ENCODE measurements at regions not wholly inside any gene's neighbourhood (a gene's known extent, or its start where the extent isn't known, plus 50 kb on each side); places are given as distances from the start of the nearest gene placed in this dataset.
"Not testable (repeated sequence)": the region's sequence is repeated elsewhere in the genome, so short reads cannot be mapped to it uniquely, and the experiment has no call there.

DNA sequence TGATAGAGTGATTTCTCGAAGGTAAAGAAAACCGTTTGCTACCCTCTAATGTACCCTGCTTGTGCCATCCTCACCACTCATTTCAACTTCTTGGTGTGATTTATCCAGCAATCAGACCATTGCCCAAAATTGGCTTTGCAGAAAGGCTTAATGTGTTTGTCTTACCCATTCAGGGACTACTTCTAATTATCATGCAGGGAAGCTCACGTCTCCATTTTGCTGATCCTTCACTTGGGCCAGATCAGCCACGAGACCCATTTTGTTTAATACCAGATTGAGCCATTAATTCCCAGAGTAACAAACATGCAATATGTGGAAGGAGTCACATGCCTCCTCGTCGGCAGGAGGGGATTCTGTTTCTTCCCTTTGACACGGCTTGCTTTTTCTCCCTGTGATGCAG is 51.1 kb upstream of the CRY1 start:
- DNase-seq (ENCODE audit: low read depth in 4 of 4, low spot score in 2 of 4), result no peak

DNA sequence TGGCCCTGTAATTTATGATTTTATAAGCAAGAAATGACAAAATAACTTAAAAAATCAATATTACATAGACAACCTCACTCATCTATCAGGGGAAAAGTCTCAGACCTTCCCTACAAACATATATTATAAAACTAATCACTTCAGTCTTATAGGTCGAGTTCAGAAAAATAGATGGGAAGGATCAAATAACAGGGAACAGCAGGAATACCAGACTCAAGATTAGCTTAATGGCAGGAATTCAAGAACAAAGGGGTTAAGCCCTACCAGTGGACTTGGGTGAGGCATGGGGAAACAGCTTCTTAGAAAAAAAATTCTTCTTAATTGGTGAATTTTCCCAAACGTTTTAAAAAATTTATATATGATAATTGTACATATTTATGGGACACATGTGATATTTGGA is 51.6 kb upstream of the CRY1 start:
- no peak for DNase-seq (ENCODE audit: low read depth in 4 of 4, low spot score in 2 of 4)

DNA sequence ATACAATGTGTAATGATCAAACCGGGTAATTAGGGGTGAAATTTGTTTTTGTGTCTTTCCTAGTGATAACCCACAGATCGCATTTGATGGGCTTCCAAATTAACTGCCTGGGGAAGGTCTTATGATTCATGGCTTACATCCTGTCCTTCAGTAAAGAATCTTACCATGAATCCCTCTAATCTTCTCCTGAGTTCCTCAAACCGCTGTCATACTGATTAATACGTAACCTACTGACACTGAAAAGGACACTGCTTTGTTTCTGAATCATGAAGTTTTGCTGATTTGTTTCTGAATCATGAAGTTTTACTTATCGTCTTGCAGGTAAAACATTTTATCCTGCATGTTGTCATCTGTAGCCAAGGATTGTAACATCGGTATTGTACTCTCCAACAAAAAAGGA is 52.0 kb upstream of the CRY1 start:
- DNase-seq (ENCODE audit: low read depth in 4 of 4, low spot score in 2 of 4), result no peak

DNA sequence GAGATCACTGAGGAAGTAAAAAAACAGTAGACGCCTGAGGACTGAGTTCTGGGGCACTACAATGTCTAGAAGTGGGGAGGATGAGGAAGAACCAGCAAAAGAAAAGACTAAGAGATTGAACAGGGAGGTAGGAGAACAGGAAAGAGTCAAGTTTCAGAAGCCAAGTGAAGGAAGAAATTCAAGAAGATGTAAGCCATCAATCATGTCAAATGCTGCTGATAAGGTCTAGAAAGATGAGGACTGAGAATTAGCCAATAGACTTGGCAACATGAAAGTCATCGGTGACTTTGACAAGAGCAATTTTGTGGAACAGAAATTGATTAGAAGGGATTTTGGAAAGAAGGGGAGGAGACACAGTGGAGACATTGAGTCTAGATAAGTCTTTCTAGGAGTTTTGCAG is 54.8 kb upstream of the CRY1 start:
- no peak for DNase-seq (ENCODE audit: low read depth in 4 of 4, low spot score in 2 of 4)

DNA sequence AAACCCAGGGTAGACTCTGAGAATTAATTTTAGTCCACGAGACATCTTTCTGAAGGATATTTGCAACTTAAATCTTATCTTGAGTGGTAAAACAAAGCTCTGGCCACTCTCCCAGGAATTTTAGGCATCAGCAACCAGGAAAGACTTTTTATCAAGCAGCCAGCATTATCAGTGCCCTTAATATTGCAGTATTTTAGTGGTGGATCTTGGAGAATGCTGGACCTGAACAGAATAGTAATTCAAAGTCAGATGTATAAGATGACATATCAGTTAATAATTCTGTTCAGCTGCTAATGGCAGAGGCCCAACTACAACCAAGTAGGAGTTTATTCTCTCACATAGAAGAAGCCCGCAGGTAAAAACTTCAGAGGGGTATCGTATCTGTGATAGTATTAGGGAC is 59.0 kb upstream of the CRY1 start:
- no peak for DNase-seq (ENCODE audit: low read depth in 4 of 4, low spot score in 2 of 4)

DNA sequence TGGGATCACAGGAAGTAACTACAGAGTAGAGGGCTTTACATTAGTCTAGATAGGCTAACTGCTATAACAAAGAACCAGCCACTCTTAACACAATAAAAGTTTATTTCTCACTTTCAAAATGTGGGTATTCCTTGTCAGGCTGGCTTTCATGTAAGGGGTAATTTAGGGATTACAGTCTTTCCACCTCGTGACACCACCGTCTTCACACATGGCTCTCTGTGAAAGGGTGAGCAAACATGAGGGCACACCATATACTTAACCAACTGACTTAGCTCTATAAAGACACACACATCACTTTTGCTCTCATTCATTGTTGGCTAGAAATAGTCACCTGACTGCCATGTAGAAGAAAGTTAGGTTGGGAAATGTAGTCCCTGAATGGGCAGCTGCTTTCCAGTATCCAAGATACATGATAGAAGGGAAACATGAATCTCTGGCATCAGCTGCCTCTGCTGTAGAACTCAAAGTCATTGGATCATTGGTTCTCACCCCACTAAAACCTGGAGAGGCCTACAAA is 66.1 kb upstream of the CRY1 start:
- DNase-seq (ENCODE audit: low read depth in 4 of 4, low spot score in 2 of 4), result no peak

DNA sequence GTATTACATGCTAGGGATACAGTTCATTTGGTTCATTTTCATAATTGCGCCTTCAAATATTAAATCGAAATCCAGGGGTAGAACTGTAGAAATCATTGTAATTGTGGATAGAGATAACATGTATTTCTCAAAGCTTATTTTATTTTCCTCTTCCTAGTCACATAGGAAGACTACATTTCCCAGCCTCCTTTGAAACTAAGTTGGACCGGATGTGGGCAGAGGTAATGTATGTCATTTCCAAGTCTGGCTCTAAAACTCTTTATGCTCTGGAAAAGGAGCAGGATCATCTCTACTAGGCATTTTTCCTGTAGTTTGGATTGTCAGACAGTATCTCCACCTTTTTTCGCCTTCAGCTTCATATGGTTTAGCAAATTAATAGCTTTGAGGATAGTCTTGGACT is 70.1 kb upstream of the CRY1 start:
- DNase-seq (ENCODE audit: low read depth in 4 of 4, low spot score in 2 of 4), result no peak

DNA sequence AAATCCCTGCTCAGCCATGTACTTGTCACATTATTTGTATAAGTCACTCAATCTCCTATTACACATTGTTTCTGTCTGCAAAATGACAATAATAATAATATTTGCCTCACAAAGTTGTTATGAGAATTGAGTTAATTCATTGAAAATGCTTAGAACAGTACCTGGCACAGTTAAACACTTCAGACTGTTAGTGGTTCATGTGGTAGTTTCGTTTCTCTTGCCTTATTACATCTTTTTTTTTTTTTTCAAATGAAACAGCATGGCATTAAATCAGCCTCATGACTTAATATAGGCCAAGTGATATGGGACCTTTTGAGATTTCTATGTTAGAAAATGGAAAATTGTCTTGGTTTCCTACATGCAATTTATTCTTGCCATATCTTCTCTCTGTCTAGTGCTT is 71.0 kb upstream of the CRY1 start:
- no peak for DNase-seq (ENCODE audit: low read depth in 4 of 4, low spot score in 2 of 4)

DNA sequence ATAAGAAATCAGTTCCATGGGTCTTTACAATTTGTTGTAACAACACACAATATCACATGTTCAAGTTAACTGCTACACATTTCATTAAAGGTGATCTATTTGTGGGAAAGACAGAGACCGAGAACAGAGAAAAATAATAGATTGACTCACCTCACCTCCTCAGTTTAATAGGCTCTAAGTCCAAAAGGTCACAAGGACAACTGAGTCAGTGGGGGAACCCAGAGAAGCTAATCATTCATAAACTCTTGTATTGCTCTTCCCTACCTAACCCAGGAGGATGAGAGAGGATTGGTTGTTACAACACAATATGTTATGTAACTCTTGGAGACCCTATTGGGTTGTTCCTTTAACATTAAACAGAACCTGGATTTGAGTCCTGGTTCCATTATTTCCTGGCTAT is 72.2 kb upstream of the CRY1 start:
- no peak for DNase-seq (ENCODE audit: low read depth in 4 of 4, low spot score in 2 of 4)

DNA sequence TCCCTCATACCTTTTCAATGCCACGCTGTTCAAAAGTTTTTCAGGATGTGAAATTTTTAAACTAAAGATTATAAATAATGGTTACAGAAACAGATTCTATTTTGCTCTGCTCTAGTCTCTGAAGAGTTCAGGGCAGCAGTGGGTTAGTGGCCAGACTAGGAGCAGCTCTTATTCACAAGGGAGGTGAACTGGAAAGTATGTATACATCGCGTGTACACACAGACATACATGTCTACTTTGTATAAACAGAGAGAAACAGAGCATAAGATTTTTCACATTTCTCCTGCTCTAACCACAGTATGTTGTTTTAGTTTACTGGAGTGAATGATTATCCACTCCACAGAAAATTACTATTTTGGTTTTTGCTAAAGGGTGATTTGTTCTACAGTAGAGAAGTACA is 74.4 kb upstream of the CRY1 start:
- DNase-seq (ENCODE audit: low read depth in 4 of 4, low spot score in 2 of 4), result no peak

DNA sequence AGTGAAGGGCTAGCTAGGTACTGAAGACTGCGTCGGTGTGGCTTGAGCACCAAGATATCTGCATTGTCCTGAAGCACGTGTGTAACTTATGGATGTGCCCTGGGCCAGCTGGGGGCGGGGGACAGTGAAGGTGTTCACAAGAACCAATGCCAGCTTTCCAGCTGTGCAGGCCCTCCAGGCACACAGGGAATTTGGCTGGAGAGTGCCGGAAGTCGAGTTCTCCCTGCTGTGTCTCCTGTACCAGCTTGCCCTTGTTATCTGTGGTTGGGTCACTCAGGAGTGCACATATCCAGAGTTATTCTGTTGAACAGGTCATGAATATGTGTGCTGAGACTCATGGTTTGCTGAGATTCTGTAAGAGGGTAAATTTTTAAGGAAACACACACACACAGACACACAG is 75.9 kb upstream of the CRY1 start:
- no peak for DNase-seq (ENCODE audit: low read depth in 4 of 4, low spot score in 2 of 4)

DNA sequence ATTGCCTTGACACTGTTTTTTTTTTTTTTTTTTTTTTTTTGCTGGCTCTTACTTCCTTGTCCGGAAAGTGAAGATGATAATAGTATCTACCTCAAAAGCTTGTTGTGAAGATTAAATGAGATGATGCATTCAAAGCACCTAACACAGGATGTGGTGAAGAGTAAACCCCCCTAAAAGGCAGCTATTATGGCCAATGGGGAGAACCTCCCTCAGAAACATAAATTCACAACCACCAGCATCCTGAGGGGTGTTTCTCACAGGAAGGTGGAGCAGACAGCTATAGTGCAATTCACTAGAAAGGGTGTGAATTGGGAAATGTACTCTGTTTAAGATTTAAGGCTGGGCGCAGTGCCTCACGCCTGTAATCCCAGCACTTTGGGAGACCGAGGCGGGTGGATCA is 85.4 kb upstream of the CRY1 start:
- DNase-seq (ENCODE audit: low read depth in 4 of 4, low spot score in 2 of 4), result no peak

DNA sequence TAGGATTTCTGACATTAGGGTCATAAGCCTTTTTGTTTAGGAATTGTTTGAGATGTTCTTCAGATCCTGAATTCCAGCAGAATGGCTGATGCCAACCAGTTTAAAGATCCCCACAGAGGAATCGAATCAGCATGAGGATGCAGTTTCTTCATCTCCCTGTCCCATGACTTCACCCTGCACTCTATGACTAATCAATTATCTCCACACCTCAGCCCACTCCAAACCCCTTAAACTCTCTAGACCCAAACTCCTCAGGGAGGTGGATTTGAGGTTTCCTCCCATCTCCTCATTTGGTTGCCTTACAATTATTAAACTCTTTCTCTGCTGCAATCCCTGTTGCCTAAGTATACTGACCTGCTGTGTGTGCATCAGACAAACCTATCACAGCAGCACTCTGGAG is 86.5 kb upstream of the CRY1 start:
- DNase-seq (ENCODE audit: low read depth in 4 of 4, low spot score in 2 of 4), result no peak

DNA sequence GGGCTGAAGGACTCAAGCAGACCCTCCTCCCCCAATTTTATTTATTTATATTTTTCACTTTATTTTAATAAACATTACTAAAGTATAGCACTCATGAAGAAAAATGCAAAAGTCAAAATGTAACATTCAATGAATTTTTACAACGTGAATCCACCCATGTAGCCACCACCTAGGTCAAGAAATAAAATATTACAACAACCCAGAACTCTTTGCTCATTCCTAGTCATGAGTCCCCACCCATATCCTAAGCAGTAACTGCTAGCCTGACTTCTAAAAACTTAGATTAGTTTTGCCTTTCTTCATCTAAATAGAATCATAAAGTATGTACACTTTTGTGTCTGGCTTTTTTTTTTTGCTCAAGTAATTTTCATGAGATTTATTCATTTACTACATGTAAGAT is 86.9 kb upstream of the CRY1 start:
- DNase-seq (ENCODE audit: low read depth in 4 of 4, low spot score in 2 of 4), result no peak

DNA sequence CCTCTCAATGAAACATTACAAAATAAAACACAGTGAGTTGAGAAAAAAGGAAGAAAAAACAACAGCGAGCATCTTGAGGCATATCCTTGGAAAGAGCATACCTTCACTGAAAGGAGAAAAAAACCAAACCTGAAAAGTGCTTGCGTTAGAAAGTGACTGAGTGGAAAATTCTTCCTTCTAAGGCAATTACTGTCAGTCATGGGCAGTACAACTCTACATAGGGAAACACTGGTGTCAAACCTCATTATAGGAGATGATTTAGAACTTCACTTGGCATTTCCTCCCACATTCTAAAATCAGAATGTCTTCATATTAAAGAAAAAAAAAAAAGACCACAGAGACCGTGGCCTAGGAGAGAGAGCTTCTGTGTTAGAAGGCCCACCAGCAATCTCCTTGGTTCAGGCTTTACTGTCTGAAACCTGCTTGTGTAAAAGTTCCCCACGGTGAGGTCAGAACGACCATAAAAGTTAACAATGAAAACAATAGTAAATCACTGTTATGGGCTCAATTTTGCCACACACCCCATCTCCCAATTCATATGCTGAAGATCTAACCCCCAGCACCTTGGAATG is 91.1 kb upstream of the CRY1 start:
- DNase-seq (ENCODE audit: low read depth in 4 of 4, low spot score in 2 of 4), result no peak

DNA sequence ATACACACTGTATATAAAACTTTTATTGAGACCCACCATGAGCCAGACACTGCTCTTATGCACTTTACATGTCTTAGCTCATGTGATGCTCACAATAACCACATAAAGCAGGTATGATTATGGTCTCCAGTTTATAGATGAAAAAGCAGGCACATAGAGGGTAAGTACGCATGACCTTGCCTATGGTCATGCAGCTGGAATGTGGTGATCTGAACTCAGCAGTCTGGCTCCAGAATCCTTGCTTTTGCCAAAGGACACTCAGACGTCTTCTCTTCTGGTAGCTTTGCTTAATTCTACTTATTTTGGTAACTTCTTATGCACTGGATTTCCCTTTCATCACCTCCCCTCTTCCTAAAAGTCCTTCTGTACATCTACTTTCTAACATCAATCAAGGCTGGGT is 103.3 kb upstream of the CRY1 start:
- no peak for DNase-seq (ENCODE audit: low read depth in 4 of 4, low spot score in 2 of 4)

DNA sequence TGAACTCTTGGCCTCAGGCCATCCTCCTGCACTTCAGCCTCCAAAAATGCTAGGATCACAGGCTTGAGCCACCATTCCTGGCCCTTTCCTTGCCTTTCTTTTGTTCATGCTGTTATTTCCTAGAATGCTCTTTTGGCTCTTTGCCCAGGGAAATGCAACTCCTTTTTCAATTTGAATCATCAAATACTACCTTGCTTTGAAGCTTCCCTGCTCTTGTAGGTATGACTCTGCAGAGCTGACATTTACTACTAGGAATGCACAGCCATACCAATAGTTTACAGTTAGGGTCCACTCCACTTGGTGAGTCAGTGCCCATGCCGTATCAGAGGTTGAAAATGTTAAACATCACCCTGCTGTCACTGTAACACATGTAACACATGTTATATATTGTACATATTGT is 107.0 kb upstream of the CRY1 start:
- DNase-seq (ENCODE audit: low read depth in 4 of 4, low spot score in 2 of 4), result no peak

DNA sequence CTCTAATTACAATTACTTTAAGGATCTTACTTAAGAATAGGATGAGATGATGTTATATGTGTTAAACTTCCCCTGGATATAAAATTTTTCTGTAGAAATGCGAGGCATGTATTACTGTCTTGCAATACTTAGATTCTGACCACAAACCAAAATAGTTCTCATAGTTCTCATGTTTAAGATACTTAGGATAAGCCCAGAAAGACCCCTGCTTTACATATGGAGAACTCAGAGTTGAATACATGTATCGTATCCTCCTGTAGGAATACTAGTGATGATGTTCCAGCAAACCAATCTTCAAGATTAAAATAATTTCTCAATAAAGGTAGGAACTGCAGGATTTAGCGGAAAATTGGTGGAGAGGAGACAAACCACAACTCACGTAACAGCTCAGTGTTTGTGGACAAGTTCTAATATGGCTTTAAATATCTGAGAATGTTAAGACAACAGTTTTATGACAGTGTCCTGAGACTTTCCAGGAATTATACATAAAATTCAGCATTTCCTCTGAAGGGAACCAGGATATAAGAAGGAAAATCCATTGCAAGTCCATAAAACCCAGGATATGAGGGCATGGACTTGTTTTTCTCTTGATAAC is 114.7 kb upstream of the CRY1 start:
- DNase-seq (ENCODE audit: low read depth in 4 of 4, low spot score in 2 of 4), result no peak

DNA sequence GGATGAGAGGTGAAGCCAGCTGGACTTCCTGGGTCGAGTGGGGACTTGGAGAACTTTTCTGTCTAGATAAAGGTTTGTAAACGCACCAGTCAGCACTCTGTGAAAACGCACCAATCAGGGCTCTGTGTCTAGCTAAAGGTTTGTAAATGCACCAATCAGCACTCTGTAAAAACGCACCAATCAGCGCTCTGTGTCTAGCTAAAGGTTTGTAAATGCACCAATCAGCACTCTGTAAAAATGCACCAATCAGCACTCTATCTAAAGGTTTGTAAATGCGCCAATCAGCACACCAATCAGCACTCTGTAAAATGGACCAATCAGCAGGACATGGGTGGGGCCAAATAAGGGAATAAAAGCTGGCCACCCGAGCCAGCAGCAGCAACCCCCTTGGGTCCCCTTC is 116.4 kb upstream of the CRY1 start:
- DNase-seq (ENCODE audit: low read depth in 4 of 4, low spot score in 2 of 4), result not testable (repeated sequence)

DNA sequence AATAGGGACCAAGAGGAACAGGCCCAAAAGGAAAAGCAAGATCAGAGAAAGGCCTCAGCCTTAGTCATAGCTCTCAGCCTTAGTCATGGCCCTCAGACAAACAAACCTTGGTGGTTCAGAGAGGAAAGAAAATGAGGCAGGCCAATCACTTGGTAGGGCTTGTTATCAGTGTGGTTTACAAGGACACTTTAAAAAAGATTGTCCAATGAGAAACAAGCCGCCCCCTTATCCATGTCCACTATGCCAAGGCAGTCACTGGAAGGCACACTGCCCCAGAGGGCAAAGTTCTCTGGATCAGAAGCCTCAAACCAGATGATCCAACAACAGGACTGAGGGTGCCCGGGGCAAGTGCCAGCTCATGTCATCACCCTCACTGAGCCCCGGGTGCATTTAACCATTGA is 121.0 kb upstream of the CRY1 start:
- DNase-seq (ENCODE audit: low read depth in 4 of 4, low spot score in 2 of 4), result not testable (repeated sequence)

DNA sequence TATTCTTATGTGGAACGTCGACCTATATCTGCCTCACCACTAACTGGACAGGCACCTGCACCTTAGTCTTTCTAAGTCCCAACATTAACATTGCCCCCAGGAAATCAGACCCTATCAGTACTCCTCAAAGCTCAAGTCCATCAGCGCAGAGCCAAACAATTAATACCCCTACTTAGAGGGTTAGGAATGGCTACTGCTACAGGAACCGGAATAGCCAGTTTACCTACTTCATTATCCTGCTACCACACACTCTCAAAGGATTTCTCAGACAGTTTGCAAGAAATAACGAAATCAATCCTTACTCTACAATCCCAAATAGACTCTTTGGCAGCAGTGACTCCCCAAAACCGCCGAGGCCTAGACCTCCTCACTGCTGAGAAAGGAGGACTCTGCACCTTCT is 123.1 kb upstream of the CRY1 start:
- not testable (repeated sequence) for DNase-seq (ENCODE audit: low read depth in 4 of 4, low spot score in 2 of 4)

DNA sequence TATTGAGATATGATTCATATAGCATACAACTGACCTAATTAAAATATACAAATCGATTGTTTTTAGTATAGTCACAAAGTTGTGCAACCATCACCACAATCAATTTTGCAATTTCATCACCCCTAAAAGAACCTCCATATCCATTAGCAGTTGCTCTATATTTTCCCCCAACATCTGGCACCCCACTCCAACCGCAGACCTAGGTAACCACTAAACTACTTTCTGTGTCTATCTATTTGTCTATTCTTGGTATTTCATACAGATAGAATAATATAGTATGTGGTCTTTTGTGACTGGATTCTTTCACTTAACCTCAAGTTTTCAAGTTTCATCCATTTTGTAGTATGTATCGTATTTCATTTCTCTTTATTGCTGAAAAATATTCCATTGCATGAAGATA is 126.0 kb upstream of the CRY1 start:
- no peak for DNase-seq (ENCODE audit: low read depth in 4 of 4, low spot score in 2 of 4)

DNA sequence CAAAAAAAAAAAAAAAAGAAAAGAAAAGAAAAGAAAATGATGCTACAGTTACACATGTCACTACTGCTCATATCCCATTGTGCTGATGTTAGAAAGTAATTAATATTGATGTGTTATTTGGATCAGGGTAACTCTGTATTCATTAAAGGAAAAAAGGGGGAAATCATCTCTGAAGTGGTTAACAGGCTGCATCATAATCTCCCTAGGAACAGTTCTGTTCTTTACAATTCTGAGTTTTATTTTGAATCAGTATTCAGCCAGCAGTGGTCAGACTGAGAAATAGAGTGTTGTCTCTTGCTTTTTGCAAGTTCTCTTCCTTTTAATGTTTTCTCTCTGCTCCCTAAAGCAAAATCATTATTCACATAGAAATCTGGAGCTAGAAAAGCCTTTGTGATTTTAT is 128.6 kb upstream of the CRY1 start:
- DNase-seq (ENCODE audit: low read depth in 4 of 4, low spot score in 2 of 4), result no peak
